ENCODE measurements at regions not wholly inside any gene's neighbourhood (a gene's known extent, or its start where the extent isn't known, plus 50 kb on each side); places are given as distances from the start of the nearest gene placed in this dataset.

GRCh38 chr5:144680711-144681110, 510.0 kb downstream of the KCTD16 start:
- no TSS peak for BruUV-seq (replicated peaks)
- TF ChIP-seq EZH2 (IDR thresholded peaks at IDR 0.05; ENCODE audit: low read depth) (no peak), CTCF (conservative IDR thresholded peaks at IDR 0.05) (no peak)
- Histone ChIP-seq H3K9me2 (ENCODE audit: insufficient read depth) (no peaks in the 10 kb centered on the region), H3K79me2 (ENCODE audit: low read depth) (no peaks in the 10 kb centered on the region), H3K27ac (no peak overlapping the region), H3K4me1 (replicated peaks; ENCODE audit: insufficient read depth) (no peaks in the 10 kb centered on the region), H3K27me3 (ENCODE audit: insufficient read depth, low read depth) (no peaks in the 10 kb centered on the region), H3K9me3 (ENCODE audit: insufficient read depth, low read depth) (no peaks in the 10 kb centered on the region), H3K4me2 (no peak overlapping the region), H3K36me3 (ENCODE audit: low read depth) (no peaks in the 10 kb centered on the region), H4K20me1 (ENCODE audit: insufficient read depth) (no peaks in the 10 kb centered on the region), H3K4me3 (no peak overlapping the region), H3F3A (ENCODE audit: insufficient read depth, low read depth) (no peaks in the 10 kb centered on the region), H2AFZ (no peak overlapping the region)
- intact Hi-C loops (cut with micrococcal nuclease; ENCODE audit: unreplicated experiment): no loop called here
- ChIA-PET POLR2A (ENCODE audit: unreplicated experiment) (no interaction called here), CTCF (no interaction called here)
- DNase-seq: no peak

DNA sequence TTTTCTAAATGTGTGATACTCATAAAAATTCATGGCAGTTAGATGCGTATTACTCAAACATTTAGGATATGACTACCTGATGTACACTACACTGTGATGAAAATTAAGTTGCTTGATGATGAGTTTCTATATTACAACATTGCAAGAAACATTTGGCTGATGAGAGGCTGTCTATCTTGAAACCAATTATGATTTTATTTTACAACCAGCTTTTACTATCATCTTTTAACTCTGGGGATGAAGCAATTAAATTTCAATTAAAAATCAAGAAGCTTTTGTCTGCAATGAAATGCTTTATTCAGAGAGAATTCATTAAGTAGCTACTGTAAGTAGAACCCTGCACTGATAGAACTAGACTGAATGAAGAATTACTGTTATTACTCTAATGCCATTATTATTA, 500.4 kb downstream of the KCTD16 start:
- ChIA-PET CTCF (no interaction called here), POLR2A (ENCODE audit: unreplicated experiment) (no interaction called here)
- no peaks in the 10 kb centered on the region for H3K27me3 ChIP-seq (ENCODE audit: insufficient read depth, low read depth)
- no peak overlapping the region for H2AFZ ChIP-seq
- no peaks in the 10 kb centered on the region for H3K9me2 ChIP-seq (ENCODE audit: insufficient read depth)
- H3K4me1 ChIP-seq (replicated peaks; ENCODE audit: insufficient read depth): no peaks in the 10 kb centered on the region
- no peaks in the 10 kb centered on the region for H3K36me3 ChIP-seq (ENCODE audit: low read depth)
- no peaks in the 10 kb centered on the region for H3K9me3 ChIP-seq (ENCODE audit: insufficient read depth, low read depth)
- intact Hi-C loops (cut with micrococcal nuclease; ENCODE audit: unreplicated experiment): no loop called here
- H3K4me3 ChIP-seq: no peak overlapping the region
- no peak overlapping the region for H3K27ac ChIP-seq
- TF ChIP-seq EZH2 (IDR thresholded peaks at IDR 0.05; ENCODE audit: low read depth) (no peak), CTCF (conservative IDR thresholded peaks at IDR 0.05) (no peak)
- BruUV-seq (replicated peaks): no TSS peak
- H3K79me2 ChIP-seq (ENCODE audit: low read depth): no peaks in the 10 kb centered on the region
- H3K4me2 ChIP-seq: no peak overlapping the region
- no peak for DNase-seq
- no peaks in the 10 kb centered on the region for H3F3A ChIP-seq (ENCODE audit: insufficient read depth, low read depth)
- H4K20me1 ChIP-seq (ENCODE audit: insufficient read depth): no peaks in the 10 kb centered on the region

DNA sequence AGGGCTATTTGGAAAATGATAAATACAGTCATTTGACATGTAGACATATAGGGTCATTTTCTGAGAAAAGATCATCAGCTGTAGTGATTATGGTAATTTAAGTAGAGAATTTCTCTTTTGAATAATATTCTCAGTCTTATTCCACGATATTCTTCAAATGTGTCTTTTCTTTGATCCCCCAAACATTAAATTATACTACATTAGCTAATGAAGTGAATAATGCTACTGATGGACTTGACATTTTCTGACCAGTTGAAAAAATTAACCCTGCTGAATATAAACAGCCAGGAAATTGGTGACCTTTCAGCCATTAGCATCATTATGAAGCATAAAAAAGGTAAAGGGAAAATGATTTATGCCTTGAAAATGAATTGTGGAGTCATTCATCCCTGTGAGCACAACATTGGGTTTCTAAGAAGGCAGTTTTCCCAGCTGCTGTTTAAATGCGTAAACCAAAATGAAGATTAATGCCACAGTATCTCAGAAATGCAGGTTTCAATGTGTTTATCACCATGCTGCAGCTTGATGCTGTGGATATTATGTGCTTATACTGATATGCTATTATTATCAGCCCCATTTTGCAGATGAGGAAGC, 489.1 kb downstream of the KCTD16 start:
- no peak overlapping the region for H3K27ac ChIP-seq
- H2AFZ ChIP-seq: no peak overlapping the region
- no peaks in the 10 kb centered on the region for H3F3A ChIP-seq (ENCODE audit: insufficient read depth, low read depth)
- no peaks in the 10 kb centered on the region for H4K20me1 ChIP-seq (ENCODE audit: insufficient read depth)
- CTCF ChIA-PET: no interaction called here
- H3K4me2 ChIP-seq: no peak overlapping the region
- TF ChIP-seq CTCF (conservative IDR thresholded peaks at IDR 0.05): no peak
- TF ChIP-seq EZH2 (IDR thresholded peaks at IDR 0.05; ENCODE audit: low read depth): no peak
- H3K9me2 ChIP-seq (ENCODE audit: insufficient read depth): no peaks in the 10 kb centered on the region
- H3K36me3 ChIP-seq (ENCODE audit: low read depth): no peaks in the 10 kb centered on the region
- no peak overlapping the region for H3K4me3 ChIP-seq
- POLR2A ChIA-PET (ENCODE audit: unreplicated experiment): no interaction called here
- H3K79me2 ChIP-seq (ENCODE audit: low read depth): no peaks in the 10 kb centered on the region
- H3K27me3 ChIP-seq (ENCODE audit: insufficient read depth, low read depth): no peaks in the 10 kb centered on the region
- intact Hi-C loops (cut with micrococcal nuclease; ENCODE audit: unreplicated experiment): no loop called here
- H3K4me1 ChIP-seq (replicated peaks; ENCODE audit: insufficient read depth): no peaks in the 10 kb centered on the region
- H3K9me3 ChIP-seq (ENCODE audit: insufficient read depth, low read depth): no peaks in the 10 kb centered on the region
- DNase-seq: no peak
- BruUV-seq (replicated peaks): no TSS peak
